ENCODE measurements at regions not wholly inside any gene's neighbourhood (a gene's known extent, or its start where the extent isn't known, plus 50 kb on each side); places are given as distances from the start of the nearest gene placed in this dataset.

GRCh38 chr7:67894746-67895145, 898.1 kb downstream of the TYW1 start:
- TF ChIP-seq EZH2phosphoT487 (IDR thresholded peaks at IDR 0.05; ENCODE audit: borderline replicate concordance, low read length), result no peak
- TF ChIP-seq, protein P1, sequence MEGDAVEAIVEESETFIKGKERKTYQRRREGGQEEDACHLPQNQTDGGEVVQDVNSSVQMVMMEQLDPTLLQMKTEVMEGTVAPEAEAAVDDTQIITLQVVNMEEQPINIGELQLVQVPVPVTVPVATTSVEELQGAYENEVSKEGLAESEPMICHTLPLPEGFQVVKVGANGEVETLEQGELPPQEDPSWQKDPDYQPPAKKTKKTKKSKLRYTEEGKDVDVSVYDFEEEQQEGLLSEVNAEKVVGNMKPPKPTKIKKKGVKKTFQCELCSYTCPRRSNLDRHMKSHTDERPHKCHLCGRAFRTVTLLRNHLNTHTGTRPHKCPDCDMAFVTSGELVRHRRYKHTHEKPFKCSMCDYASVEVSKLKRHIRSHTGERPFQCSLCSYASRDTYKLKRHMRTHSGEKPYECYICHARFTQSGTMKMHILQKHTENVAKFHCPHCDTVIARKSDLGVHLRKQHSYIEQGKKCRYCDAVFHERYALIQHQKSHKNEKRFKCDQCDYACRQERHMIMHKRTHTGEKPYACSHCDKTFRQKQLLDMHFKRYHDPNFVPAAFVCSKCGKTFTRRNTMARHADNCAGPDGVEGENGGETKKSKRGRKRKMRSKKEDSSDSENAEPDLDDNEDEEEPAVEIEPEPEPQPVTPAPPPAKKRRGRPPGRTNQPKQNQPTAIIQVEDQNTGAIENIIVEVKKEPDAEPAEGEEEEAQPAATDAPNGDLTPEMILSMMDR (conservative IDR thresholded peaks at IDR 0.05; ENCODE audit: low read depth, low read length), result no peak
